ENCODE measurements at regions not wholly inside any gene's neighbourhood (a gene's known extent, or its start where the extent isn't known, plus 50 kb on each side); places are given as distances from the start of the nearest gene placed in this dataset.
"Not testable (repeated sequence)": the region's sequence is repeated elsewhere in the genome, so short reads cannot be mapped to it uniquely, and the experiment has no call there.

- no peak for DNase-seq (ENCODE audit: low read depth, low spot score)
These were observed 179.7 kb downstream of the ANKRD7 start for GRCh38 chr7:118404211-118404610.

GRCh38 chr7:118418433-118418832 lies 193.9 kb downstream of the ANKRD7 start:
- DNase-seq (ENCODE audit: low read depth, low spot score): no peak

GRCh38 chr7:118420888-118421287 lies 196.4 kb downstream of the ANKRD7 start:
- no peak for DNase-seq (ENCODE audit: low read depth, low spot score)

- no peak for DNase-seq (ENCODE audit: low read depth, low spot score)
These were observed 204.6 kb downstream of the ANKRD7 start for GRCh38 chr7:118429141-118429540.

- no peak for DNase-seq (ENCODE audit: low read depth, low spot score)
These were observed 212.2 kb downstream of the ANKRD7 start for GRCh38 chr7:118436663-118437062.

GRCh38 chr7:118449030-118449429 lies 224.5 kb downstream of the ANKRD7 start:
- DNase-seq (ENCODE audit: low read depth, low spot score): not testable (repeated sequence)

- DNase-seq (ENCODE audit: low read depth, low spot score): no peak
These were observed 225.5 kb downstream of the ANKRD7 start for GRCh38 chr7:118449797-118450567.

- no peak for DNase-seq (ENCODE audit: low read depth, low spot score)
These were observed 227.6 kb downstream of the ANKRD7 start for GRCh38 chr7:118452128-118452527.

- no peak for DNase-seq (ENCODE audit: low read depth, low spot score)
These were observed 242.9 kb downstream of the ANKRD7 start for GRCh38 chr7:118467381-118467780.

DNA sequence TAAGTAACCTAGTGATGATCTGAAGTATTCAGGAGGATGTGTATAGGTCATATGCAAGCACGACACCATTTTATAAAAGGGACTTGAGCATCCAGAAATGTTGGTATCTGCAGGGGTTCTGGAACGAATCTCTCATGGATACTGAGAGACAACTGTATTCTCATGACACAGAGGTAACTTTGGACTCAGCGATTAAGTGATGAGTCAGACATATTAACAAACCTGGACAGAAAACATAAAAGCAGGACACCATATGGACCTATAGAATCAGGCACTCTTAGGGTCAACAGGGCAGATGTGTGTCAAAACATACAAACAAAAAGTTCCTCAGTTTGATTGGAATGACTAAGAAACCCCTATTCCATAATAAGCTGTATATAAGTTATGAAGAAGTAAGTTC lies 248.1 kb downstream of the ANKRD7 start:
- DNase-seq (ENCODE audit: low read depth, low spot score): no peak

GRCh38 chr7:118473271-118473670 lies 248.8 kb downstream of the ANKRD7 start:
- no peak for DNase-seq (ENCODE audit: low read depth, low spot score)

- DNase-seq (ENCODE audit: low read depth, low spot score): no peak
These were observed 251.5 kb downstream of the ANKRD7 start for GRCh38 chr7:118476036-118476435.

DNA sequence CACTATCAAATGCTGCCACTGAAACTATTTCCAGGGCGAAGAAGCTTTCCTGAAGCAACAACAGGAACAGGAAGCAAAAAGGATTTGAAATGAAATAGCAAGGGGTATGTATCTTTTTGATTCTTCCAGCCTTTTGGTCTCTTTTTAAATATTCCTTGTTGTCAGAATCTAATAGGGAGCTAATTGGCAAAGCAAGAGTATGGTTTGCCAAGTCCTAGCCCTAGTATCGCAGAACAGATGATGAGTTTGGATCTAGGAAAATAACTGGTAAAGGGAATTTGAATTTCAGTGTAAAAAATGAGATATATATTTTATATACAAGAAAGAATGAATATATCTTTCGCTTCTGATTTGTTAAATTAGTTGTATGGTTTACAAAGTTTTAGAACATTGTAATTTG lies 252.5 kb downstream of the ANKRD7 start:
- no peak for DNase-seq (ENCODE audit: low read depth, low spot score)

DNA sequence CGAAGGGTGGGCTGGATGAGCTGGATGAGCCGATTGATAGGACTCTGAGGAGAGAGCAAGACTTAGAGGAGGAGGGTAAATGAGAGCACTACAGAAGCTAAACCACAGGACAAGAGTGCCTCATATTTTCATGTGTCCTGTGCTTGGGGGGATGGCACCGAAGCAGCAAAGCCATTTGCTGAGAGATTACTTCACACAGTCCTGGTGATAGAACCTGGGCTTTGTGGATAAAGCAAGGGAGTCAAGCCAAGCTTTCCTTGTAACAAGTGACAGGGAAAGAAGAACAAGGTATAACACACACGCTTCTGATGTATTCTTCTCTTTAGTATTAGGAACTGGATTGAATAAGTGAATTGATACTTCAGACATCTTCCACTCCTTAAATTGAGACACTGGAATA lies 253.7 kb downstream of the ANKRD7 start:
- DNase-seq (ENCODE audit: low read depth, low spot score): no peak

GRCh38 chr7:118478931-118479330 lies 254.4 kb downstream of the ANKRD7 start:
- DNase-seq (ENCODE audit: low read depth, low spot score): no peak

DNA sequence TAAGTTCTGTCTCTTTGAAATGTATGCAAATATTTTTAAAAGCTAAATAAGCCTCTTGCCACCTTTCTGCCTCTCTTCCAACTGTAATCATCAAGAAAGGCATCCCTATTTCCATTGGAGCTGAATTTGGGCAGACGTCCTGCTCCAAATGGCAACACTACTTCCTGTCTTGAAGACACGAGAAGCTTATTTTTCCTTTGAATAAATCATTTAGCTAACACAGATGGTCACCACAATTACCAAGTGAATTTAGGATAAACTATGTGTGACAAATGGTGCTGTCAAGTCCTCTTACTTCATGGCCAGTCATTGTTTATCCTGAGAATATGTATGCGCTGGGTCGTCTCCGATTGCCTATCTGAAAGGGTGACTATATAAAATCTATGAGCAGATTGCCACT lies 268.0 kb downstream of the ANKRD7 start:
- DNase-seq (ENCODE audit: low read depth, low spot score): no peak

- DNase-seq (ENCODE audit: low read depth, low spot score): no peak
These were observed 271.7 kb downstream of the ANKRD7 start for GRCh38 chr7:118496138-118496644.

DNA sequence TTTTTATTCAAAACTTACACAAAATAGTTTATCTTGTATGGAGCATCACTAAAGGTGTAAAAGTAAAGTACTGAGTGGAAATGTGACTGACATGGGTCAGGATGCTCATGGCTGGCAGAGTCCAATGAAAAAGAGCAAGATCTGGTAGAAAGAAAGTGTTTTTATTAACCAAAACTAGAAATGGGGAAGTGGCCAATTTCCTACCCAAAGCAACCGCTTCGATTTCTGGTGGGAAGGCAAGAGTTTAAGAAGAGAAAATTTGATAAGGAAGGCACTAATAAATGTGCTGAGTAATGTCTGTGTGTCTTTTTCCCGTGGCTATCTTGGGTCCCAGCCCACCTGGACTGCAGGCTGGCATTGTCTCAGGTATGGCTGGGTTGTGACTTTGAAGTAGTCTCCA lies 277.7 kb downstream of the ANKRD7 start:
- DNase-seq (ENCODE audit: low read depth, low spot score): no peak

GRCh38 chr7:118511146-118511545 lies 286.6 kb downstream of the ANKRD7 start:
- DNase-seq (ENCODE audit: low read depth, low spot score): no peak

- DNase-seq (ENCODE audit: low read depth, low spot score): no peak
These were observed 292.8 kb downstream of the ANKRD7 start for GRCh38 chr7:118517275-118517674.

DNA sequence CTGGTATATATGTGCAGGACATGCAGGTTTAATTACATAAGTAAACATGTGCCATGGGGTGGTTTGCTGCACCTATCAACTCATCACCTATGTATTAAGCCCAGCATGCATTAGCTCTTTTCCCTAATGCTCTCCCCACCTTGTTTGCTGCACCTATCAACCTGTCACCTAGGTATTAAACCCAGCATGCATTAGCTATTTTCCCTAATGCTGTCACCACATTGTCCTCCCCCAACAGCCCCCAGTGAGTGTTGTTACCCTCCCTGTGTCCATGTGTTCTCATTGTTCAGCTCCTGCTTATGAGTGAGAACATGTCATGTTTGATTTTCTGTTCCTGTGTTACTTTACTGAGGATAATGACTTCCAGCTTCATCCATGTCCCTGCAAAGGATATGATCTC lies 300.5 kb downstream of the ANKRD7 start:
- no peak for DNase-seq (ENCODE audit: low read depth, low spot score)

DNA sequence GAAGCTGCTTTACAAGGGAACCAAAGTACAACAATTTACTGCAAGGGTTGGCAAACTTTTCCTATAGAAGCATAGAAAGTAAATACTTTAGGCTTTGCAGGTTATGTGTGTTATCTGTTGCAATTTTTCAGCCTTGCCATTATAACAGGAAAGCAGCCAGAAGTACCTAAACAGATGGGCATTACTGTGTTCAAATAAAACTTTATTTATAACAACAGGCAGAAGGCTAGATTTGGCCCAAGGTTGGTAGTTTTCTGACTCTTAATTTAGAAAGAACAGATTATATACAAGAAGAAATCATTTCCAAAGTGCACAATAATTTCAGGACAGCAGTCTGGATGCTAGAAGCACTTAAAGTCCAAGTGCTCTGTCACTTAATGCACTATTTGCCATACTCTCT lies 307.1 kb downstream of the ANKRD7 start:
- DNase-seq (ENCODE audit: low read depth, low spot score): no peak

DNA sequence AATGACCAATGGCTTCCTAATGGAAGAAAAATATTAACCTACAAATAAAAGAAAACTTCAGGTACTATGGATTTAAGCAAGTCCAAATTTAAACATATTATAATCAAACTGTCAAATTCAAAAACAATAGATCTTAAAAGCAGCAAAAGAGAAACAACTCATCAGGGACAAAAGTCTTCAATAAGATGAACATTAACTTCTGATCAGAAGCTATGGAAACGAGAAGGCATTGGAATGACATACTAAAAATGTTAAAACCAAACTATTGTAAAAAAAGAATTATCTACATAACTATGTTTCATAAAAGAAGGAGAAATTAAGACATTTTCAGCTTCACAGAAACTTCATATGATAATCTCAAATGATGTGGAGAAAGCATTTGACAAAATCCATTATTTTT lies 334.7 kb downstream of the ANKRD7 start:
- DNase-seq (ENCODE audit: low read depth, low spot score): no peak

- DNase-seq (ENCODE audit: low read depth, low spot score): no peak
These were observed 338.8 kb downstream of the ANKRD7 start for GRCh38 chr7:118563311-118563710.
